Neural progenitor cell (in vitro differentiated cells): ENCODE measurements at regions not wholly inside any gene's neighbourhood (a gene's known extent, or its start where the extent isn't known, plus 50 kb on each side); places are given as distances from the start of the nearest gene placed in this dataset.

Experiments used
- DNase-seq: peaks from one replicate; pipeline ENCODE4 v3.0.0-alpha.2; 2016; ENCODE audit warnings: low spot score
- H2AFZ ChIP-seq: fragments of 200-600 bp; sonication (generic); replicated peaks from 2 replicates; pipeline ENCODE4 v1.6.1; 2016; ENCODE audit warnings: antibody characterized with exemption
- H3F3A ChIP-seq: fragments of 200-600 bp; sonication (generic); 2 replicates; pipeline ENCODE4 v1.6.1; 2016; ENCODE audit warnings: antibody characterized with exemption, low read depth
- H3K27ac ChIP-seq: fragments of 200-600 bp; sonication (generic); 2 replicates; pipeline ENCODE4 v1.5.1; 2016; ENCODE audit warnings: mild to moderate bottlenecking
- H3K27me3 ChIP-seq: fragments of 200-600 bp; sonication (generic); 2 replicates; pipeline ENCODE4 v1.6.1; 2016; ENCODE audit warnings: mild to moderate bottlenecking, moderate library complexity
- H3K36me3 ChIP-seq: fragments of 200-600 bp; sonication (generic); 2 replicates; pipeline ENCODE4 v1.5.1; 2016
- H3K4me1 ChIP-seq: fragments of 200-600 bp; sonication (generic); 2 replicates; pipeline ENCODE4 v1.6.1; 2016; ENCODE audit warnings: mixed run types
- H3K4me2 ChIP-seq: fragments of 200-600 bp; sonication (generic); 2 replicates; pipeline ENCODE4 v1.6.1; 2016
- H3K4me3 ChIP-seq: fragments of 200-600 bp; sonication (generic); 2 replicates; pipeline ENCODE4 v1.5.1; 2016
- H3K79me2 ChIP-seq: fragments of 200-600 bp; sonication (generic); 2 replicates; pipeline ENCODE4 v1.6.1; 2016; ENCODE audit warnings: low read depth
- H3K9ac ChIP-seq: fragments of 200-600 bp; sonication (generic); 2 replicates; pipeline ENCODE4 v1.6.1; 2016
- H3K9me3 ChIP-seq: fragments of 200-600 bp; sonication (generic); 2 replicates; pipeline ENCODE4 v1.5.1; 2016; ENCODE audit warnings: low read depth
- H4K20me1 ChIP-seq: fragments of 200-600 bp; sonication (generic); 2 replicates; pipeline ENCODE4 v1.6.1; 2016; ENCODE audit warnings: low read depth
- H3K27ac Mint-ChIP-seq: 3 replicates; pipeline ENCODE4 v1.8.0; 2021; ENCODE audit warnings: mixed read lengths
- H3K27me3 Mint-ChIP-seq: 2 replicates; pipeline ENCODE4 v1.8.0; 2022; ENCODE audit warnings: low read depth, mild to moderate bottlenecking, inconsistent platforms, moderate library complexity, mixed read lengths; ENCODE audit not compliant: insufficient read depth
- H3K36me3 Mint-ChIP-seq: 3 replicates; pipeline ENCODE4 v1.8.0; 2021; ENCODE audit warnings: mixed read lengths
- H3K4me1 Mint-ChIP-seq: 3 replicates; pipeline ENCODE4 v1.8.0; 2021; ENCODE audit warnings: mixed read lengths
- H3K4me3 Mint-ChIP-seq: 3 replicates; pipeline ENCODE4 v1.8.0; 2021; ENCODE audit warnings: mild to moderate bottlenecking, moderate library complexity, mixed read lengths
- H3K9me3 Mint-ChIP-seq: 3 replicates; pipeline ENCODE4 v1.8.0; 2020; ENCODE audit warnings: mixed read lengths
- CTCF ChIP-seq: fragments of 200-600 bp; sonication (generic); IDR thresholded peaks from 2 replicates; pipeline ENCODE4 v1.5.1; 2017; ENCODE audit warnings: antibody characterized with exemption, mild to moderate bottlenecking
- EZH2 ChIP-seq: fragments of 200-600 bp; sonication (generic); IDR thresholded peaks from 2 replicates; pipeline ENCODE4 v1.6.1; 2017; ENCODE audit warnings: antibody characterized with exemption, mild to moderate bottlenecking, moderate library complexity
- EZH2phosphoT487 ChIP-seq: fragments of 200-600 bp; sonication (generic); IDR thresholded peaks from 2 replicates; pipeline ENCODE4 v1.6.1; 2017; ENCODE audit warnings: antibody characterized with exemption

GRCh38 chr1:71147637-71148360 is 67.0 kb upstream of the ZRANB2 start:
- Mint-ChIP-seq H3K27ac (no peak overlapping the region), H3K27me3 (no peaks in the 10 kb centered on the region), H3K36me3 (no peaks in the 10 kb centered on the region), H3K9me3 (peaks cover 6% of the 10 kb centered on the region), H3K4me3 (no peak overlapping the region), H3K4me1 (no peaks in the 10 kb centered on the region)
- no peaks in the 10 kb centered on the region for H3K4me1 ChIP-seq
- H3K36me3 ChIP-seq: no peaks in the 10 kb centered on the region
- DNase-seq: no peak
- TF ChIP-seq CTCF: no peak
- TF ChIP-seq EZH2phosphoT487: no peak
- no peak for TF ChIP-seq EZH2
- no peak overlapping the region for H3K27ac ChIP-seq
- no peaks in the 10 kb centered on the region for H3K79me2 ChIP-seq
- no peak overlapping the region for H3K4me2 ChIP-seq
- H3K27me3 ChIP-seq: no peaks in the 10 kb centered on the region
- H3K9me3 ChIP-seq: no peaks in the 10 kb centered on the region
- no peaks in the 10 kb centered on the region for H4K20me1 ChIP-seq
- no peak overlapping the region for H3K9ac ChIP-seq
- no peaks in the 10 kb centered on the region for H3F3A ChIP-seq
- H2AFZ ChIP-seq: no peak overlapping the region
- H3K4me3 ChIP-seq: no peak overlapping the region

- Histone ChIP-seq H3K27me3 (no peaks in the 10 kb centered on the region), H3K4me3 (no peak overlapping the region), H3K9me3 (no peaks in the 10 kb centered on the region), H2AFZ (no peak overlapping the region), H3K27ac (no peak overlapping the region), H3K79me2 (no peaks in the 10 kb centered on the region), H3K9ac (no peak overlapping the region), H3F3A (no peaks in the 10 kb centered on the region), H3K4me1 (no peaks in the 10 kb centered on the region), H4K20me1 (no peaks in the 10 kb centered on the region), H3K36me3 (peaks cover 4% of the 10 kb centered on the region), H3K4me2 (no peak overlapping the region)
- Mint-ChIP-seq H3K27me3 (no peaks in the 10 kb centered on the region), H3K9me3 (peaks cover 13% of the 10 kb centered on the region), H3K36me3 (no peaks in the 10 kb centered on the region), H3K27ac (no peak overlapping the region), H3K4me3 (no peak overlapping the region), H3K4me1 (no peaks in the 10 kb centered on the region)
- DNase-seq: no peak
- TF ChIP-seq EZH2phosphoT487 (no peak), EZH2 (no peak), CTCF (no peak)
These were observed 54.7 kb upstream of the ZRANB2 start for GRCh38 chr1:71135571-71135970.
